Uterus (tissue), 2 donors: ENCODE measurements at regions not wholly inside any gene's neighbourhood (a gene's known extent, or its start where the extent isn't known, plus 50 kb on each side); places are given as distances from the start of the nearest gene placed in this dataset.

Source experiments
- POLR2A ChIP-seq, 2 donors: fragments of 450-650 bp; IDR thresholded peaks; one replicate each; pipeline ENCODE4 v1.6.1; 2016; ENCODE audit warnings: antibody characterized with exemption in 2 of 2, mild to moderate bottlenecking in 1 of 2, moderate library complexity in 1 of 2
- TF ChIP-seq, protein P1 (sequence below), 4 experiments: fragments of 200-600 bp in 2 of 4; fragments of 450-650 bp in 2 of 4; sonication (generic) in 2 of 4; IDR thresholded peaks; one replicate each; pipeline ENCODE4 v1.5.1; 2016 to 2019; ENCODE audit warnings: antibody characterized with exemption in 4 of 4, mild to moderate bottlenecking in 2 of 4, moderate library complexity in 1 of 4

DNA sequence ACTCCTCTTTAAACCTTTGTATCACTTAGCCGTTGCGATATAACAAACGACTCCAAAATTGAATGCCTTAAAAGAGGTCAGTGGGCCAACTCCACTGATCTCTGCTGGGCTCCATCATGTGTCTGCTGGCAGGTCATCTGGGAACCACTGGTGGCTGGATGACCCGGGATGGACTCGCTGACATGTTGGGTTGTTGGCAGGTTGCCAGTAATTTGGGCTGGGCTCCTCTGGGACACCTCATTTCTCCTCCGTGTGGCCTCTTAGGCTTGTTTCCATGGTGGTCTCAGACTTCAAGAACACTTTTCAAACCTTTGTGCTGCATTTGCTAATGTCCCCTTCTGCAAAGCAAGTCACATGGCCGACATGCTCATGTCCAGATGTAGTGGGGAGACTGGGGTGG, 139.3 kb upstream of the POU3F1 start:
- TF ChIP-seq, protein P1, sequence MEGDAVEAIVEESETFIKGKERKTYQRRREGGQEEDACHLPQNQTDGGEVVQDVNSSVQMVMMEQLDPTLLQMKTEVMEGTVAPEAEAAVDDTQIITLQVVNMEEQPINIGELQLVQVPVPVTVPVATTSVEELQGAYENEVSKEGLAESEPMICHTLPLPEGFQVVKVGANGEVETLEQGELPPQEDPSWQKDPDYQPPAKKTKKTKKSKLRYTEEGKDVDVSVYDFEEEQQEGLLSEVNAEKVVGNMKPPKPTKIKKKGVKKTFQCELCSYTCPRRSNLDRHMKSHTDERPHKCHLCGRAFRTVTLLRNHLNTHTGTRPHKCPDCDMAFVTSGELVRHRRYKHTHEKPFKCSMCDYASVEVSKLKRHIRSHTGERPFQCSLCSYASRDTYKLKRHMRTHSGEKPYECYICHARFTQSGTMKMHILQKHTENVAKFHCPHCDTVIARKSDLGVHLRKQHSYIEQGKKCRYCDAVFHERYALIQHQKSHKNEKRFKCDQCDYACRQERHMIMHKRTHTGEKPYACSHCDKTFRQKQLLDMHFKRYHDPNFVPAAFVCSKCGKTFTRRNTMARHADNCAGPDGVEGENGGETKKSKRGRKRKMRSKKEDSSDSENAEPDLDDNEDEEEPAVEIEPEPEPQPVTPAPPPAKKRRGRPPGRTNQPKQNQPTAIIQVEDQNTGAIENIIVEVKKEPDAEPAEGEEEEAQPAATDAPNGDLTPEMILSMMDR (IDR thresholded peaks at IDR 0.05), result no peak
- TF ChIP-seq POLR2A (IDR thresholded peaks at IDR 0.05), result no peak
